ENCODE measurements at regions not wholly inside any gene's neighbourhood (a gene's known extent, or its start where the extent isn't known, plus 50 kb on each side); places are given as distances from the start of the nearest gene placed in this dataset.

DNA sequence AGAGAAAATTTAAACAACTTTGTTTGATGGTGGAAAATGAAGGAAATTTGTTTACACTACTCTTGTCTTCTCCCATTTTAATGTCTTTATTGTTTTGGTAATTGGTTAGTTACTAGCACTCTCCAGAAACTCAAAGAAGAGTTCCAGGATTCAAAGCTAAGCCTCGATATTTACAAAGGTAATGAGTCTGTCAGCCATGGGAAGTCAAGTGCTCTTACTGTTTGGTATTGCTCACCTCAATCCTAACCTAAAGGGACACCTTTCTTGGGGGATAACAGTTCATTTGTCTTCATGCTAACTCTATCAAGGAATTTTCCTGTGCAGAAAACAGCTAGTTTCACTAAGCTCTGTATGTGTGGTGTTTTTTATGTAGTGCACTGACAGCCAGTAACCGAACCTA, 222.9 kb upstream of the LMO3 start:
- TF ChIP-seq TAF1 (IDR thresholded peaks at IDR 0.05; ENCODE audit: borderline replicate concordance, low read depth, low read length) (no peak), POLR2A (IDR thresholded peaks at IDR 0.05; ENCODE audit: low read depth, low read length) (no peak)

All from GM12892 (cell line).